ENCODE measurements at regions not wholly inside any gene's neighbourhood (a gene's known extent, or its start where the extent isn't known, plus 50 kb on each side); places are given as distances from the start of the nearest gene placed in this dataset.
"Not testable (repeated sequence)": the region's sequence is repeated elsewhere in the genome, so short reads cannot be mapped to it uniquely, and the experiment has no call there.

DNA sequence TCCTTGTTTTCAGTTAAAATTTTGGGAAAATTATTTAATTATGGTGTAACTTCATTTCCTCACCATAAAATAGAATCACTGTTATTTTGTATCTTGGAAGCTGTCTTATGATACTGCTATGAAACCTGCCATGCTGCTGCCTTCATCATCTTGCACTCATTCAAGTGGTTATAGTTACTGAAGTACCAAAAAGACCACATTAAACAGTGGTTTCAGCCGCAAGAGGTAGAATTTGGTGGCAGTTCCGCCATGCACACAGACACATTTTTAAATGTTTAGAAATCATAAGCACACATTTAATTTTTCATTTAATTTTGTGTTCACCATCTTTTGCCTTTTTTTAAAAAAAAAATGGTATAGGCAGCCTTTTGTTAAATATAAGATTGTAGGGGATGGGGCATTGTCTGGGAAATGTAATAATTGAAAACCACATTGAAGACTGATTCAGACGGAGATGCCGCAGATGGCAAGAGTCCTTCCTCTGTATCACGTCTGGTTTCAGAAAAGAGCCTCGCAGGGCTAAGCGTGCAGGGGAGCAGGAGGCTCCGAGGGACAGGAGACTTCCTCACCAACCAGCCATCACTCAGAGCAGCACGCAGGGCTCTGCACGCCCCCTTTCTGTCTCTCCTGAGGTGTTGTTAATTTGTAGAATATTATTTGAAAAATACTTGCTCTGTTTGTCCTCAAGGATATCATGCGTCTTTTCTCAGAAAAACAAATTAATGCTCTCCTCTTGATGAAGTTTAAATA, 115.2 kb upstream of the PELI2 start:
- TF ChIP-seq, protein P1, sequence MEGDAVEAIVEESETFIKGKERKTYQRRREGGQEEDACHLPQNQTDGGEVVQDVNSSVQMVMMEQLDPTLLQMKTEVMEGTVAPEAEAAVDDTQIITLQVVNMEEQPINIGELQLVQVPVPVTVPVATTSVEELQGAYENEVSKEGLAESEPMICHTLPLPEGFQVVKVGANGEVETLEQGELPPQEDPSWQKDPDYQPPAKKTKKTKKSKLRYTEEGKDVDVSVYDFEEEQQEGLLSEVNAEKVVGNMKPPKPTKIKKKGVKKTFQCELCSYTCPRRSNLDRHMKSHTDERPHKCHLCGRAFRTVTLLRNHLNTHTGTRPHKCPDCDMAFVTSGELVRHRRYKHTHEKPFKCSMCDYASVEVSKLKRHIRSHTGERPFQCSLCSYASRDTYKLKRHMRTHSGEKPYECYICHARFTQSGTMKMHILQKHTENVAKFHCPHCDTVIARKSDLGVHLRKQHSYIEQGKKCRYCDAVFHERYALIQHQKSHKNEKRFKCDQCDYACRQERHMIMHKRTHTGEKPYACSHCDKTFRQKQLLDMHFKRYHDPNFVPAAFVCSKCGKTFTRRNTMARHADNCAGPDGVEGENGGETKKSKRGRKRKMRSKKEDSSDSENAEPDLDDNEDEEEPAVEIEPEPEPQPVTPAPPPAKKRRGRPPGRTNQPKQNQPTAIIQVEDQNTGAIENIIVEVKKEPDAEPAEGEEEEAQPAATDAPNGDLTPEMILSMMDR (IDR thresholded peaks at IDR 0.05; ENCODE audit: low read depth, low read length, missing control alignments): no peak
- no peak overlapping the region for H3K4me3 ChIP-seq (replicated peaks; ENCODE audit: low read depth, low read length)

DNA sequence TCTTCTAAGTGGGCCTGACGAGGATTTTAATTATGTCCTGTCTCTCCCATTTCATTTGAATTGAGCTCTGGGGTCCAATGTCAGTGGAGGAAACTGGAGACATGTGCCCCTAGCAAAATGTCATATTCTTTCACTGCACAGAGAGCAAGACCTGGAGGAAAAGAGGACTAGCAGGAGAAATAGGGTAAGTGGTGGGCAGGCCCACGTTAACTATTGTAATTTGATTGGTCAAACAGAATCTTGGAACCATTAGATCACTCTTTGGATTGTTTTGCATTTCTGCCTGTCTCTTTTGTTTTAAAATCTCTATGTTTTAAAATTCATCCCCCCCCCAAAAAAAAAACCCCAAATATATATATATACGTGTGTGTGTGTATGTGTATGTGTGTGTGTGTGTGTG, 113.9 kb upstream of the PELI2 start:
- TF ChIP-seq, protein P1 (IDR thresholded peaks at IDR 0.05; ENCODE audit: low read depth, low read length, missing control alignments): no peak
- DNase-seq (ENCODE audit: extremely low read depth, low read depth): no peak
- H3K4me3 ChIP-seq (replicated peaks; ENCODE audit: low read depth, low read length): no peak overlapping the region

More for the DNA sequence above, 115.2 kb upstream of the PELI2 start:
- DNase-seq (ENCODE audit: extremely low read depth, low read depth): no peak

DNA sequence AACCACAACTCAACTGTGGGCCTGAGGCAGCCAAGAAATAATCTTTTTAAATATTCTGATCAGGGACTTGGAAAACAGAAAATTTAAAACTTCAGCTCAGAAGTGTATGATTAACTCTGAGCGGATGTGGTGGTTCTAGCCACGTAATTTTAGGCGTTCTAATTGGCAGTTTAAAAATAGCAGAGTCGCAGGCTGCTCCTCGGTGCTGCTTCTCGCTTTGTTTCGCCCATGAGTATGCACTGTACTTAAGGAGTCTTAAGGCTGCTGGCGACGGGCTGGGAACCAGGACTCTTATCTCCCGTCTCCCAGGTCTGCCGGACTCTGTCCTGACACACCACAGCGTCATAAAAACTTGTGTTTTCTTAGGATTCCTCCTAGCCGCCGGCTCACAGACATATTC, 113.4 kb upstream of the PELI2 start:
- no peak for DNase-seq (ENCODE audit: extremely low read depth, low read depth)
- no peak overlapping the region for H3K4me3 ChIP-seq (replicated peaks; ENCODE audit: low read depth, low read length)
- TF ChIP-seq, protein P1 (IDR thresholded peaks at IDR 0.05; ENCODE audit: low read depth, low read length, missing control alignments): no peak

DNA sequence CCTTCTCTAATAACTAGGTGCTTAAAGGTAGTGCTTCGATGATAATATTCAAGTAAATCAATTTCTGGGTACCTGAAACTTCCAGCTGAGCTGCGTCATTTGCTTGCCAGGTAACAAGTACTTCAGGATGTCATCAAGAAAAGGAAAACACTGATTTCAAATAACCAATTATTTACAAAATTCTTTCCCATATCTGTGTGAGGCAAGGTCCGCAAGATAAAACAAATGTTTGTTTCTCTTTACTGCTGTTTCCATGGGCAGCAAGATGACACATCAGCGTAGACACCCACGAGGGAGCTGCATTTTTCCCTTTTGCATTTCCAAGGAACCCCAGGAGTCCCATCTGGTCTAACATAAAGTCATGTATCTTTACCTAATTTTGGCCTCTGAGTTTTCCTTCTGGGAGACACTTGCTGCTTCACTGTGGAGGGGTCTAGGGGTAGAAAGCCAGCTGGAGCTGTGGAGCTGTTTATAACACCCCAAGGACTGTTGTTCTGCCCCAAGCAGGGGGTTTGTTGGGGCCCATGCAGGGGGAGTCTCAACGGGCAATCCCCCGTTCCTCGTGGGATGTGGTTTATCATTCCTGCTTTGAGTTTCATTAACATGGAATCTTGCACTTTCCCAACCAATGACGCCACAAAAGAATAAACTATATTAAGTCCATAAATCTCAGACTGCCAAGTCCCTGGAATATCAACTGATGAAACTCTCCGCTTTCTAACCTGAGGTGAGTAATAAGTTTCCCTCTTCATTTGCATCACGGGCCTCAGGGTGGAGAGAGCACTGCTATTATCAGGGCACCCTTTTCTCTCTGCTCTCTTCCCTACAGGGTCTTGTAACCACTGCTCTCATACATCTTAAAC, 112.8 kb upstream of the PELI2 start:
- H3K4me3 ChIP-seq (replicated peaks; ENCODE audit: low read depth, low read length): no peak overlapping the region
- TF ChIP-seq, protein P1 (IDR thresholded peaks at IDR 0.05; ENCODE audit: low read depth, low read length, missing control alignments): no peak
- DNase-seq (ENCODE audit: extremely low read depth, low read depth): peak; percentile 5

DNA sequence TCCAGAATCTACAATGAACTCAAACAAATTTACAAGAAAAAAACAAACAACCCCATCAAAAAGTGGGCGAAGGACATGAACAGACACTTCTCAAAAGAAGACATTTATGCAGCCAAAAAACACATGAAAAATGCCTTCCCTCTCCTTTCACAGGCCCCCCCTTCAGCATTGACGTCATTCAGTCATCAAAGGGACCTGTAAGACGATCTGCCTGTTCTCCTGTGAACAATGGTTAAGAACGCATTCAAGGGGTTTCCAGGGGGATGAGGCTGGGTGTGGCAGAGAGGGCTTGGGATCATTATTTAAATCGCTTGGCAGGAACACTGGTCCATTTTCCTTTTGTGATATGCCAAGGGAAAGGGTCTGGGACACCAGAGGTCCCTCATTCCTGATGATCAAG, 110.7 kb upstream of the PELI2 start:
- H3K4me3 ChIP-seq (replicated peaks; ENCODE audit: low read depth, low read length); DNase-seq (ENCODE audit: extremely low read depth, low read depth): not testable (repeated sequence)

DNA sequence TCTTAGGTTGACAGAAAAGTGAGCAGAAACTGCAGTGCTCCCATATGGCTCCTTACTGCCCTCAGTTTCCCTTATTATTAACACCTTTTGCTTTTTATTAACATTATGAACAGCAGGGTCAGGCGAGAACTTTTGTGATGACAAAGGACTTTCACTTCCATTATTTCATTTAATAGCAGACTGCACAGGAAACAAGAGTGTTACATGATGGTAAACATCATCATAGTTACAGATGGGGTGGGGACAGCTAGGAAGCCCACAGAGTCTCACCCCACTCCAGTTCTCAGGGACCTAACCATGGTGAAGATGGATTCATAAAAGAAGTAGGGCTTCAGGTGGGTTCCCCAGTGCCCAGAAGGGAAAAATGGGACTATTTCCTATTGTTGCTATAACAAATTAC, 110.1 kb upstream of the PELI2 start:
- TF ChIP-seq, protein P1 (IDR thresholded peaks at IDR 0.05; ENCODE audit: low read depth, low read length, missing control alignments): no peak
- H3K4me3 ChIP-seq (replicated peaks; ENCODE audit: low read depth, low read length): no peak overlapping the region
- no peak for DNase-seq (ENCODE audit: extremely low read depth, low read depth)

DNA sequence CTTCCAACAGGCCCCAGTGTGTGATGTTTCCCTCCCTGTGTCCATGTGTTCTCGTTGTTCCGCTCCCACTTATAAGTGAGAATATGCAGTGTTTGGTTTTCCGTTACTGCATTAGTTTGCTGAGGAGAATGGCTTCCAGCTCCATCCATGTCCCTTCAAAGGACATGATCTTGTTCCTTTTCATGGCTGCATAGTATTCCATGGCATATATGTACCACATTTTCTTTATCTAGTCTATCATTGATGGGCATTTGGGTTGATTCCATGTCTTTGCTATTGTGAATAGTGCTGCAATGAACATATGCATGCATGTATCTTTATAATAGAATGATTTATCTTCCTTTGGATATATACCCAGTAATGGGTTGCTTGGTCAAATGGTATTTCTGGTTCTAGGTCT, 109.5 kb upstream of the PELI2 start:
- H3K4me3 ChIP-seq (replicated peaks; ENCODE audit: low read depth, low read length); DNase-seq (ENCODE audit: extremely low read depth, low read depth): not testable (repeated sequence)

Data from HFF-Myc (cell line).